OCI-LY7 (cell line): ENCODE measurements at regions not wholly inside any gene's neighbourhood (a gene's known extent, or its start where the extent isn't known, plus 50 kb on each side); places are given as distances from the start of the nearest gene placed in this dataset.

Source experiments
- BruUV-seq: library from RNA; stranded (reverse); fragments of 400-500 nt; replicated peaks from 2 replicates; lab custom pipeline; 2021; lab: Mats Ljungman, UMichigan
- CTCF ChIA-PET: fragments of 300-600 bp; sonication (Branson Sonifier 250); formaldehyde crosslinking; loops from one replicate; lab custom pipeline; 2022; ENCODE audit warnings: antibody characterized with exemption; ENCODE audit not compliant: unreplicated experiment; lab: Charles Lee
- POLR2A ChIA-PET: fragments of 300-600 bp; sonication (Branson Sonifier 250); formaldehyde crosslinking; loops from one replicate; lab custom pipeline; 2022; ENCODE audit warnings: antibody characterized with exemption; lab: Charles Lee
- DNase-seq: peaks from one replicate; pipeline ENCODE4 v3.0.0-alpha.2; 2015; ENCODE audit warnings: low spot score
- H2AFZ ChIP-seq: fragments of 200-600 bp; sonication (generic), shearing (Covaris generic); 2 replicates; pipeline ENCODE4 v1.6.1; 2014; ENCODE audit warnings: mild to moderate bottlenecking, antibody characterized with exemption, low read length, moderate library complexity
- H3K27ac ChIP-seq: fragments of 200-600 bp; sonication (generic); 2 replicates; pipeline ENCODE4 v1.5.1; 2014; ENCODE audit warnings: mixed run types, low read depth, mild to moderate bottlenecking, moderate library complexity, low read length, inconsistent platforms; ENCODE audit not compliant: poor library complexity, severe bottlenecking
- H3K36me3 ChIP-seq: fragments of 200-600 bp; sonication (generic); 2 replicates; pipeline ENCODE4 v1.6.1; 2014; ENCODE audit warnings: mild to moderate bottlenecking, antibody characterized with exemption, low read length, moderate library complexity, mixed read lengths; ENCODE audit not compliant: insufficient read depth
- H3K4me1 ChIP-seq: fragments of 200-600 bp; sonication (generic); 2 replicates; pipeline ENCODE4 v1.5.1; 2014; ENCODE audit warnings: mild to moderate bottlenecking, low read length; ENCODE audit not compliant: insufficient read depth, poor library complexity, severe bottlenecking
- H3K4me2 ChIP-seq: fragments of 200-600 bp; sonication (generic); 2 replicates; pipeline ENCODE4 v1.6.1; 2014; ENCODE audit warnings: mild to moderate bottlenecking, low read length
- H3K4me3 ChIP-seq: fragments of 200-600 bp; sonication (generic); 2 replicates; pipeline ENCODE4 v1.5.1; 2014; ENCODE audit warnings: mild to moderate bottlenecking, low read depth, low read length; ENCODE audit not compliant: poor library complexity, severe bottlenecking
- H3K79me2 ChIP-seq: fragments of 200-600 bp; sonication (generic); 2 replicates; pipeline ENCODE4 v1.6.1; 2016; ENCODE audit warnings: low read depth, mild to moderate bottlenecking, low read length, moderate library complexity, mixed read lengths; ENCODE audit not compliant: insufficient read depth
- H3K9me2 ChIP-seq: fragments of 200-600 bp; sonication (generic); 2 replicates; pipeline ENCODE4 v1.6.1; 2016; ENCODE audit warnings: mild to moderate bottlenecking, low read length, mixed read lengths; ENCODE audit not compliant: insufficient read depth
- H3K9me3 ChIP-seq: fragments of 200-600 bp; sonication (generic); 2 replicates; pipeline ENCODE4 v1.6.1; 2014; ENCODE audit warnings: mild to moderate bottlenecking, mixed run types, low read length, mixed read lengths
- H4K20me1 ChIP-seq: fragments of 200-600 bp; sonication (generic); 2 replicates; pipeline ENCODE4 v1.6.1; 2014; ENCODE audit warnings: mild to moderate bottlenecking, antibody characterized with exemption, low read length, moderate library complexity, mixed read lengths; ENCODE audit not compliant: insufficient read depth
- EZH2phosphoT487 ChIP-seq: fragments of 200-600 bp; sonication (generic); IDR thresholded peaks from 2 replicates; pipeline ENCODE4 v1.6.1; 2018; ENCODE audit warnings: low read depth, borderline replicate concordance, mild to moderate bottlenecking, mixed run types, antibody characterized with exemption, low read length, moderate library complexity, mixed read lengths
- intact Hi-C: fragments of 100-400 bp; cut with micrococcal nuclease; formaldehyde crosslinking; loops from one replicate; pipeline ENCODE4 v1.10.0; 2022; ENCODE audit not compliant: unreplicated experiment
- TF ChIP-seq, protein P1 (sequence below): fragments of 200-600 bp; sonication (generic); conservative IDR thresholded peaks from 2 replicates; pipeline ENCODE4 v1.5.1; 2014; ENCODE audit warnings: mild to moderate bottlenecking, antibody characterized with exemption, low read length, moderate library complexity, mixed read lengths

DNA sequence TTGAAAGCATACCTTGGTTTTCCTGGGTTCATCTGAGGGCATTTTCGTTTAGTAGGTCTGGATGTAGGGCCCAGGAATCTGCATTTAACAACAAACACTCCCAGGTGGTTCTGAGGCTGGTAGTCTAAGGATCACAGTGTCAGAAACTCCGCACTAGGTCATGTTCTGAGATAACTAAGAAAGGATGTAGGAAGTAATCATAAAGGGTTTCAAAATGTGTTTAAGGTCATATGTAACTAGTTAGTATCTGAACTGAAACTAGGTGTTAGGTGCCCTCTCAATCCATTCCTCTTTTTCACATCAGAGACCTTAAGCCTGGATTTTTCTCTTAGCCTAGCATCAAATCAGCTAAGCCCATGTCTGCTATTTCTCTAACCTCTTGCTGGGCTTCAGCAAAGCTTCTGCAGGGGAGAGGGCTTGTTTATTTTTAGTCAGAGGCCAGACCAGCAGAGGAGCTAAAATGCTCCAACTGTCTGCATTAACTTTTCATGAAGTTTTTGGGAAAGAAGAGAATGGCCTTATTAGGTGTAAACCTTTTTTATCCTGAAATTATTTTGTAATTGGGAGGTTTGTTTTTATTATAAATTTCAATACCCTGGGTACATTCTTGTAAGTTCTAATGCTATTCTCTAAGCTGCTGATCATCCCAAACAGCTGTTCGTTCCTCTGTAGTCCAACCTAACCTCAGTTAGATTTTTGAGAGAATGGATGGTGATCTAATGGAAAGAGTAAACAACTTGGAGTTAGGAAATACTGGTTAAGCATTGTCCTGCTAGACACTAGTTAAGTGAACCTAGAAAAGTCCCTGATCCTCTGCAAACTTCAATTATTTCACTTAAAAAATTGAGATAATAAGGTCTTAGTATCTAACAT lies 262.8 kb upstream of the RFC3 start:
- no peaks in the 10 kb centered on the region for H3K9me2 ChIP-seq
- H3K4me1 ChIP-seq: peaks cover 5% of the 10 kb centered on the region
- intact Hi-C loops: no loop called here
- no peak overlapping the region for H3K4me2 ChIP-seq
- no peaks in the 10 kb centered on the region for H3K79me2 ChIP-seq
- no peak overlapping the region for H3K27ac ChIP-seq
- no peak for TF ChIP-seq EZH2phosphoT487
- TF ChIP-seq, protein P1, sequence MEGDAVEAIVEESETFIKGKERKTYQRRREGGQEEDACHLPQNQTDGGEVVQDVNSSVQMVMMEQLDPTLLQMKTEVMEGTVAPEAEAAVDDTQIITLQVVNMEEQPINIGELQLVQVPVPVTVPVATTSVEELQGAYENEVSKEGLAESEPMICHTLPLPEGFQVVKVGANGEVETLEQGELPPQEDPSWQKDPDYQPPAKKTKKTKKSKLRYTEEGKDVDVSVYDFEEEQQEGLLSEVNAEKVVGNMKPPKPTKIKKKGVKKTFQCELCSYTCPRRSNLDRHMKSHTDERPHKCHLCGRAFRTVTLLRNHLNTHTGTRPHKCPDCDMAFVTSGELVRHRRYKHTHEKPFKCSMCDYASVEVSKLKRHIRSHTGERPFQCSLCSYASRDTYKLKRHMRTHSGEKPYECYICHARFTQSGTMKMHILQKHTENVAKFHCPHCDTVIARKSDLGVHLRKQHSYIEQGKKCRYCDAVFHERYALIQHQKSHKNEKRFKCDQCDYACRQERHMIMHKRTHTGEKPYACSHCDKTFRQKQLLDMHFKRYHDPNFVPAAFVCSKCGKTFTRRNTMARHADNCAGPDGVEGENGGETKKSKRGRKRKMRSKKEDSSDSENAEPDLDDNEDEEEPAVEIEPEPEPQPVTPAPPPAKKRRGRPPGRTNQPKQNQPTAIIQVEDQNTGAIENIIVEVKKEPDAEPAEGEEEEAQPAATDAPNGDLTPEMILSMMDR: no peak
- no peak overlapping the region for H3K4me3 ChIP-seq
- no peaks in the 10 kb centered on the region for H4K20me1 ChIP-seq
- peaks cover 4% of the 10 kb centered on the region; the same call in 1 of the 2 replicates for H3K9me3 ChIP-seq
- ChIA-PET CTCF (no interaction called here), POLR2A (interaction anchor here (0.5 to 1.7 kb wide), 5 partner anchors 8 to 169 kb away, joined by 3 to 6 read pairs (median 3); no protein-coding TSS in a partner anchor)
- no TSS peak for BruUV-seq
- H2AFZ ChIP-seq: peak overlapping the region; percentile 74
- no peaks in the 10 kb centered on the region; the same call in 1 of the 2 replicates for H3K36me3 ChIP-seq
- DNase-seq: no peak

DNA sequence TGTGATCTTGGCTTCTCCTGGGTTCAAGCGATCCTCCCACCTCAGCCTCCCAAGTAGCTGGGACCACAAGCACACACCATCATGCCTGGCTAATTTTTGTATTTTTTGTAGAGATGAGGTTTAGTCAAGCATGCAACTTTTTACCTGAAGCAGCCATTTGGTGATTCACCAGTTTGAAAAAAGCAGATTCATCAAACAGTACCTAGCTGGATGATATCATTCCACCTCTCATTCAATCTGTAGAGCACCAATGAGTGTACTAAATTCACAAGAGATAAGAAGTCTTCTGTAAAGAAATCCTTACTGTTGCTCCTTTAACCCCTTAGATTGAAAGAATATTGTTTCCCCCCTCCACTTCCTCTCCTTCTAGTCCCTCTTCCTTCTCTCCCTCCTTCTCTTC lies 261.1 kb upstream of the RFC3 start:
- Histone ChIP-seq H2AFZ (no peak overlapping the region), H3K4me1 (peaks cover 13% of the 10 kb centered on the region), H3K9me2 (no peaks in the 10 kb centered on the region), H4K20me1 (no peaks in the 10 kb centered on the region), H3K4me3 (no peak overlapping the region), H3K79me2 (no peaks in the 10 kb centered on the region), H3K36me3 (no peaks in the 10 kb centered on the region), H3K4me2 (no peak overlapping the region), H3K9me3 (peaks cover 2% of the 10 kb centered on the region; the same call in 1 of the 2 replicates), H3K27ac (no peak overlapping the region)
- no TSS peak for BruUV-seq
- ChIA-PET POLR2A (interaction anchor here (0.7 kb wide), 2 partner anchors 106 to 500 kb away, joined by 3 to 5 read pairs; no protein-coding TSS in a partner anchor), CTCF (no interaction called here)
- TF ChIP-seq, protein P1: no peak
- TF ChIP-seq EZH2phosphoT487: no peak
- no peak for DNase-seq
- intact Hi-C loops: no loop called here
